Endothelial cell of umbilical vein (primary cell): ENCODE measurements at regions not wholly inside any gene's neighbourhood (a gene's known extent, or its start where the extent isn't known, plus 50 kb on each side); places are given as distances from the start of the nearest gene placed in this dataset.

Source experiments
- BruUV-seq: library from RNA; stranded (reverse); fragments of 400-500 nt; replicated peaks from 2 replicates; lab custom pipeline; 2021; lab: Mats Ljungman, UMichigan
- CTCF ChIA-PET: fragments of 300-600, 350-600 bp; sonication (Branson Sonifier 250); formaldehyde crosslinking; loops from one replicate; lab custom pipeline; 2021; ENCODE audit warnings: antibody characterized with exemption, inconsistent platforms; lab: Charles Lee
- POLR2A ChIA-PET: fragments of 300-600, 350-600 bp; sonication (Branson Sonifier 250); formaldehyde crosslinking; loops from one replicate; lab custom pipeline; 2021; ENCODE audit warnings: antibody characterized with exemption, inconsistent platforms; lab: Charles Lee
- DNase-seq: peaks from one replicate; pipeline ENCODE4 v3.0.0-alpha.2; 2011; ENCODE audit warnings: low read depth, low spot score
- FAIRE-seq: peaks from 2 replicates; lab custom pipeline; 2011; peaks lifted over from hg19 to GRCh38; lab: Jason Lieb, UNC
- H2AFZ ChIP-seq: 2 replicates; pipeline ENCODE4 v1.6.0; 2012; ENCODE audit warnings: low read depth, low read length, control low read depth, inconsistent platforms
- H3K27ac ChIP-seq: 2 replicates; pipeline ENCODE4 v1.5.1; 2011; ENCODE audit warnings: low read depth, mild to moderate bottlenecking, control low read depth, low read length, moderate library complexity; ENCODE audit not compliant: insufficient read depth
- H3K27me3 ChIP-seq, 2 experiments: 2 replicates each; pipeline versions ENCODE4 v1.6.0 to v1.6.1; 2011; ENCODE audit warnings: low read length in 2 of 2, mixed read lengths in 1 of 2; ENCODE audit not compliant: control insufficient read depth in 2 of 2, insufficient read depth in 2 of 2
- H3K36me3 ChIP-seq, 2 experiments: 2 replicates in 1 of 2; 3 replicates in 1 of 2; pipeline ENCODE4 v1.5.1; 2011; ENCODE audit warnings: low read length in 2 of 2, mild to moderate bottlenecking in 1 of 2, moderate library complexity in 1 of 2; ENCODE audit not compliant: control insufficient read depth in 2 of 2, insufficient read depth in 2 of 2; ENCODE audit errors: extremely low read depth in 1 of 2
- H3K4me1 ChIP-seq: 3 replicates; pipeline ENCODE4 v1.5.1; 2011; ENCODE audit warnings: mild to moderate bottlenecking, low read length; ENCODE audit not compliant: control insufficient read depth, insufficient read depth; ENCODE audit errors: extremely low read depth
- H3K4me2 ChIP-seq: 2 replicates; pipeline ENCODE4 v1.6.1; 2011; ENCODE audit warnings: low read length, control low read depth, mixed read lengths; ENCODE audit not compliant: insufficient read depth
- H3K4me3 ChIP-seq, 3 experiments: fragments of 200-600 bp in 1 of 3; sonication (generic), shearing (Covaris generic) in 1 of 3; replicated peaks in 1 of 3; 2 replicates each; pipeline ENCODE4 v1.5.1; 2011 to 2016; ENCODE audit warnings: control low read depth in 3 of 3, low read length in 3 of 3, mild to moderate bottlenecking in 2 of 3, inconsistent platforms in 1 of 3, low read depth in 1 of 3, moderate library complexity in 1 of 3; ENCODE audit not compliant: insufficient read depth in 1 of 3
- H3K79me2 ChIP-seq: 2 replicates; pipeline ENCODE4 v1.6.0; 2012; ENCODE audit warnings: low read length, inconsistent platforms; ENCODE audit not compliant: control insufficient read depth, insufficient read depth
- H3K9ac ChIP-seq: replicated peaks from 2 replicates; pipeline ENCODE3; 2011; ENCODE audit warnings: low read length, control low read depth; ENCODE audit not compliant: insufficient read depth; ENCODE audit errors: extremely low read depth
- H3K9me1 ChIP-seq: replicated peaks from 3 replicates; pipeline ENCODE4 v1.6.0; 2011; ENCODE audit warnings: mild to moderate bottlenecking, low read length; ENCODE audit not compliant: control insufficient read depth, insufficient read depth; ENCODE audit errors: extremely low read depth
- H3K9me3 ChIP-seq: replicated peaks from 2 replicates; pipeline ENCODE4 v1.5.1; 2012; ENCODE audit warnings: low read length, inconsistent platforms; ENCODE audit not compliant: control insufficient read depth, insufficient read depth
- H4K20me1 ChIP-seq: replicated peaks from 2 replicates; pipeline ENCODE3; 2011; ENCODE audit warnings: mild to moderate bottlenecking, low read length; ENCODE audit not compliant: control insufficient read depth, insufficient read depth; ENCODE audit errors: extremely low read depth
- EZH2 ChIP-seq: IDR thresholded peaks from 2 replicates; pipeline ENCODE4 v1.6.1; 2012; ENCODE audit warnings: borderline replicate concordance, low read depth, mild to moderate bottlenecking, moderate library complexity, low read length, inconsistent platforms; ENCODE audit not compliant: severe bottlenecking
- FOS ChIP-seq: IDR thresholded peaks from 2 replicates; pipeline ENCODE4 v1.6.1; 2011; ENCODE audit warnings: mild to moderate bottlenecking, low read length, moderate library complexity, borderline replicate concordance; ENCODE audit not compliant: insufficient read depth
- GATA2 ChIP-seq: IDR thresholded peaks from 2 replicates; pipeline ENCODE4 v1.7.0; 2011; ENCODE audit warnings: low read depth, mild to moderate bottlenecking, moderate library complexity, mixed read lengths, low read length; ENCODE audit not compliant: insufficient read length, insufficient read depth
- JUN ChIP-seq: IDR thresholded peaks from 2 replicates; pipeline ENCODE4 v1.6.1; 2011; ENCODE audit warnings: borderline replicate concordance, low read depth; ENCODE audit not compliant: insufficient read length, insufficient read depth
- MYC ChIP-seq: IDR thresholded peaks from one replicate; pipeline ENCODE4 v1.6.1; 2011; ENCODE audit warnings: mild to moderate bottlenecking, low read depth, low read length
- POLR2A ChIP-seq: IDR thresholded peaks from 2 replicates; pipeline ENCODE4 v1.6.1; 2012; ENCODE audit warnings: low read depth, mild to moderate bottlenecking, control low read depth, low read length
- POLR2AphosphoS5 ChIP-seq: IDR thresholded peaks from 2 replicates; pipeline ENCODE4 v1.6.1; 2012; ENCODE audit warnings: low read depth, mild to moderate bottlenecking, control low read depth, low read length, moderate library complexity; ENCODE audit not compliant: insufficient read depth
- dilution Hi-C: fragments of 300-500 bp; cut with MboI; formaldehyde crosslinking; loops from one replicate; pipeline ENCODE4 v1.15.0; 2019; ENCODE audit warnings: low sequenced_read_pairs; ENCODE audit not compliant: extremely low pct_ligation_motif_present
- intact Hi-C: fragments of 100-400 bp; cut with micrococcal nuclease; formaldehyde crosslinking; loops from one replicate; pipeline ENCODE4 v1.10.0; 2022
- TF ChIP-seq, protein P1 (sequence below), 2 donors: IDR thresholded peaks; 1 replicate in 1 of 2; 2 replicates in 1 of 2; pipeline ENCODE4 v1.5.1; 2011; ENCODE audit warnings: low read length in 2 of 2, mild to moderate bottlenecking in 2 of 2, moderate library complexity in 2 of 2, control low read depth in 1 of 2, inconsistent platforms in 1 of 2, low read depth in 1 of 2; ENCODE audit not compliant: insufficient read depth in 1 of 2; ENCODE audit errors: extremely low read depth in 1 of 2
- TF ChIP-seq, protein P2 (sequence below): IDR thresholded peaks from 2 replicates; pipeline ENCODE4 v1.6.1; 2011; ENCODE audit not compliant: insufficient read depth, insufficient read length

DNA sequence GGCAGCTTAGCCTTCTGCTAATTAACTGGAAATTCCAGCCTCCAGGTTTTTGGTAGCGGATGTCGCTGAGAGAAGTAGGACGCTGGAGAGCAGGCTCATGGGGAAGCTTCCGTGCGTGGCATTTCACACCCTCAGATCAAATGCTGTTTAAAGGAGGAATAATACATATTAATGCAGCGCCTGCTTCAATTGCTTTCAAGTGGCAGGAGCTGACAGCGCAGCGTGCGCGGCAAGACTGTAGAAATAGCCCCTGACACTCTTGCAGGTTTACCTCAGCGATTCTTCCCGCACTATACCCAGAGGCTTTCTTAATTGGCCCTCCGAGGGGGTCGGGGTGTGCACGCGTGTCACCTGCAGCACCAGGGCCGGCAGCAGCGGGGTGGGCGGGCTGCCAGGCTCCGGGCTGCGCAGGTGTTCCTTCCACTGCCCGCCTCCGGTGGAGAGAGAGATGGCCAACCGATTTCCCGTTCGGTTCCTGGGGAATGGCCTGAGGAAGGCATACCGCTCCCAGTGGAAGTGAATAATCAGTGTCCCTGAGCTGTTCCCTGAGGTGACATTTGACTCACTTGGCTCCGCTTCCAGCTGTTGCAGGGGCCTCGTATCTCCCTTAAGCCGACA is 427.9 kb downstream of the KCTD16 start:
- TF ChIP-seq JUN (no peak), FOS (no peak), GATA2 (no peak), EZH2 (no peak), POLR2AphosphoS5 (no peak), POLR2A (no peak), MYC (no peak)
- TF ChIP-seq, protein P1, sequence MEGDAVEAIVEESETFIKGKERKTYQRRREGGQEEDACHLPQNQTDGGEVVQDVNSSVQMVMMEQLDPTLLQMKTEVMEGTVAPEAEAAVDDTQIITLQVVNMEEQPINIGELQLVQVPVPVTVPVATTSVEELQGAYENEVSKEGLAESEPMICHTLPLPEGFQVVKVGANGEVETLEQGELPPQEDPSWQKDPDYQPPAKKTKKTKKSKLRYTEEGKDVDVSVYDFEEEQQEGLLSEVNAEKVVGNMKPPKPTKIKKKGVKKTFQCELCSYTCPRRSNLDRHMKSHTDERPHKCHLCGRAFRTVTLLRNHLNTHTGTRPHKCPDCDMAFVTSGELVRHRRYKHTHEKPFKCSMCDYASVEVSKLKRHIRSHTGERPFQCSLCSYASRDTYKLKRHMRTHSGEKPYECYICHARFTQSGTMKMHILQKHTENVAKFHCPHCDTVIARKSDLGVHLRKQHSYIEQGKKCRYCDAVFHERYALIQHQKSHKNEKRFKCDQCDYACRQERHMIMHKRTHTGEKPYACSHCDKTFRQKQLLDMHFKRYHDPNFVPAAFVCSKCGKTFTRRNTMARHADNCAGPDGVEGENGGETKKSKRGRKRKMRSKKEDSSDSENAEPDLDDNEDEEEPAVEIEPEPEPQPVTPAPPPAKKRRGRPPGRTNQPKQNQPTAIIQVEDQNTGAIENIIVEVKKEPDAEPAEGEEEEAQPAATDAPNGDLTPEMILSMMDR (IDR thresholded peaks at IDR 0.05; ENCODE audit: extremely low read depth in 1 of 2, insufficient read depth in 1 of 2, low read depth in 1 of 2, low read length in 2 of 2) = no peak
- TF ChIP-seq, protein P2, sequence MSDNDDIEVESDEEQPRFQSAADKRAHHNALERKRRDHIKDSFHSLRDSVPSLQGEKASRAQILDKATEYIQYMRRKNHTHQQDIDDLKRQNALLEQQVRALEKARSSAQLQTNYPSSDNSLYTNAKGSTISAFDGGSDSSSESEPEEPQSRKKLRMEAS = no peak
- FAIRE-seq (no peak), DNase-seq (no peak)
- H3K9me3 ChIP-seq = no peaks in the 10 kb centered on the region
- H3K79me2 ChIP-seq = no peaks in the 10 kb centered on the region
- ChIA-PET POLR2A (no interaction called here), CTCF (no interaction called here)
- H3K4me1 ChIP-seq = no peaks in the 10 kb centered on the region
- no peaks in the 10 kb centered on the region for H3K36me3 ChIP-seq
- no peak overlapping the region for H3K4me2 ChIP-seq
- H3K9ac ChIP-seq = no peak overlapping the region
- intact Hi-C loops = no loop called here
- H3K27ac ChIP-seq = no peak overlapping the region
- no peaks in the 10 kb centered on the region for H3K9me1 ChIP-seq
- dilution Hi-C loops = no loop called here
- no peak overlapping the region for H3K4me3 ChIP-seq
- no peaks in the 10 kb centered on the region for H3K27me3 ChIP-seq
- no TSS peak for BruUV-seq
- H4K20me1 ChIP-seq = no peaks in the 10 kb centered on the region
- H2AFZ ChIP-seq = no peak overlapping the region
